ENCODE measurements at regions not wholly inside any gene's neighbourhood (a gene's known extent, or its start where the extent isn't known, plus 50 kb on each side); places are given as distances from the start of the nearest gene placed in this dataset.

GRCh38 chr12:90010089-90010488 lies 301.5 kb upstream of the ATP2B1 start:
- TF ChIP-seq CTCF (IDR thresholded peaks at IDR 0.05) (no peak), POLR2A (IDR thresholded peaks at IDR 0.05) (no peak), POLR2AphosphoS5 (IDR thresholded peaks at IDR 0.05; ENCODE audit: insufficient read depth in 1 of 2, low read depth in 1 of 2) (no peak)

Measured in vagina (tissue), 2 donors.